AG04449 (cell line): ENCODE measurements at regions not wholly inside any gene's neighbourhood (a gene's known extent, or its start where the extent isn't known, plus 50 kb on each side); places are given as distances from the start of the nearest gene placed in this dataset.

ENCODE experiments used
- CTCF ChIA-PET: fragments of 350-600 bp; formaldehyde crosslinking; extraction: SDS; loops from one replicate; lab custom pipeline; 2021; ENCODE audit warnings: antibody characterized with exemption; lab: Yijun Ruan, JAX
- POLR2A ChIA-PET: fragments of 400-600, 350-600 bp; formaldehyde crosslinking; extraction: SDS; loops from one replicate; lab custom pipeline; 2020; ENCODE audit warnings: antibody characterized with exemption, inconsistent platforms; lab: Yijun Ruan, JAX
- DNase-seq: peaks from one replicate; pipeline ENCODE4 v3.0.0-alpha.2; 2010; ENCODE audit warnings: low read depth, low spot score
- H3K4me3 ChIP-seq: 2 replicates; pipeline ENCODE4 v1.5.1; 2011; ENCODE audit warnings: low read depth, mild to moderate bottlenecking, control low read depth, low read length
- CTCF ChIP-seq: IDR thresholded peaks from one replicate; pipeline ENCODE4 v1.5.1; 2011; ENCODE audit warnings: mild to moderate bottlenecking, moderate library complexity, low read length, control low read depth, inconsistent platforms; ENCODE audit not compliant: insufficient read depth; ENCODE audit errors: missing control alignments

- no peak overlapping the region for H3K4me3 ChIP-seq
- POLR2A ChIA-PET, result no interaction called here
- no peak for TF ChIP-seq CTCF
- CTCF ChIA-PET, result no interaction called here
- DNase-seq, result no peak
Measured at GRCh38 chrX:131792789-131793462, 230.2 kb upstream of the STK26 start.

- DNase-seq, result no peak
- CTCF ChIA-PET, result no interaction called here
- POLR2A ChIA-PET, result no interaction called here
- TF ChIP-seq CTCF, result no peak
- H3K4me3 ChIP-seq, result no peak overlapping the region
Measured at GRCh38 chrX:131795442-131796229, 227.5 kb upstream of the STK26 start.

DNA sequence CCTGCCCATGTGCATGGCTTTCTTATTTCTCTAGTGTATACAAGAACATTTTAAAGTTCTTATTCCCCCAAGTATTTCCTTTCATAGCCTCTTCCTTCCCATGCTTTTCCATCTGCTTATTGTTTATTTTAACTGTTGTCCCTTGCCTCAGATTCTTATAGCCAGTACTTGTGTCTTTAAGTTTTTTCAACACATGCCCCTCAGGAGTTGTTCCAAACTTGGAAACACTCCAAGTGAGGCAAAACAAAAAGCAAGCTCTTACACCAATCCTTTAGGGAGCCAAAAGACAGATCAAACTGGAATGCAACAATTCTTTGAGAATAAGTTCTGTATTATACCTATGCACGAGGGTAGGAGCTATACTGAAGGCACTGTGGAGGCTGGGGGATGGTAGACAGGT lies 222.0 kb upstream of the STK26 start:
- ChIA-PET CTCF (no interaction called here), POLR2A (no interaction called here)
- H3K4me3 ChIP-seq, result no peak overlapping the region
- TF ChIP-seq CTCF, result no peak
- DNase-seq, result no peak

- no peak overlapping the region for H3K4me3 ChIP-seq
- POLR2A ChIA-PET, result no interaction called here
- DNase-seq, result no peak
- no peak for TF ChIP-seq CTCF
- CTCF ChIA-PET, result no interaction called here
Measured at GRCh38 chrX:131801911-131802310, 221.2 kb upstream of the STK26 start.

- ChIA-PET POLR2A (no interaction called here), CTCF (no interaction called here)
- H3K4me3 ChIP-seq, result no peak overlapping the region
- TF ChIP-seq CTCF, result no peak
- no peak for DNase-seq
Measured at GRCh38 chrX:131802836-131803626, 220.1 kb upstream of the STK26 start.
